HEK293 (cell line): ENCODE measurements at regions not wholly inside any gene's neighbourhood (a gene's known extent, or its start where the extent isn't known, plus 50 kb on each side); places are given as distances from the start of the nearest gene placed in this dataset.

ENCODE experiments used
- CTCF ChIA-PET: fragments of 350-600 bp; formaldehyde crosslinking; extraction: SDS; loops from one replicate; lab custom pipeline; 2021; ENCODE audit warnings: antibody characterized with exemption; lab: Yijun Ruan, JAX
- POLR2A ChIA-PET: fragments of 300-600 bp; formaldehyde crosslinking; extraction: SDS; loops from one replicate; lab custom pipeline; 2020; ENCODE audit warnings: antibody characterized with exemption, inconsistent platforms; lab: Yijun Ruan, JAX
- H3K27ac ChIP-seq: fragments of 200-500 bp; sonication (Bioruptor generic); 2 replicates; pipeline ENCODE4 v1.5.1; 2014; ENCODE audit warnings: low read depth, low read length, control low read depth, inconsistent platforms; ENCODE audit errors: extremely low read depth
- H3K36me3 ChIP-seq, 2 experiments: fragments of 200-500 bp in 1 of 2; sonication (Bioruptor generic) in 1 of 2; 1 replicate in 1 of 2; 2 replicates in 1 of 2; pipeline ENCODE4 v1.5.1; 2014 to 2017; ENCODE audit warnings: inconsistent platforms in 2 of 2, low read length in 2 of 2; ENCODE audit not compliant: control insufficient read depth in 2 of 2, insufficient read depth in 1 of 2
- H3K4me1 ChIP-seq: fragments of 200-500 bp; sonication (Bioruptor generic); 2 replicates; pipeline ENCODE4 v1.5.1; 2014; ENCODE audit warnings: mild to moderate bottlenecking, low read length, inconsistent platforms; ENCODE audit not compliant: control insufficient read depth, insufficient read depth
- H3K4me3 ChIP-seq: 2 replicates; pipeline ENCODE4 v1.5.1; 2011; ENCODE audit warnings: low read depth, mild to moderate bottlenecking, control low read depth, low read length, moderate library complexity
- H3K9me3 ChIP-seq: fragments of 200-500 bp; sonication (Bioruptor generic); 2 replicates; pipeline ENCODE4 v1.5.1; 2014; ENCODE audit warnings: low read depth, low read length, inconsistent platforms; ENCODE audit not compliant: control insufficient read depth, insufficient read depth
- BCL11A ChIP-seq: fragments of 450-650 bp; formaldehyde crosslinking; IDR thresholded peaks from 2 replicates; pipeline ENCODE4 v1.5.1; 2016; ENCODE audit warnings: low read depth, missing biosample characterization, missing genetic modification characterization
- FEZF1 ChIP-seq: fragments of 450-650 bp; formaldehyde crosslinking; IDR thresholded peaks from 2 replicates; pipeline ENCODE4 v1.5.1; 2016; ENCODE audit warnings: missing biosample characterization, missing genetic modification characterization
- GFI1B ChIP-seq: fragments of 450-650 bp; formaldehyde crosslinking; IDR thresholded peaks from 2 replicates; pipeline ENCODE4 v1.5.1; 2016; ENCODE audit warnings: missing biosample characterization, missing genetic modification characterization
- PBX3 ChIP-seq: sonication (generic); formaldehyde crosslinking; IDR thresholded peaks from 2 replicates; pipeline ENCODE4 v1.8.1; 2022; ENCODE audit warnings: mild to moderate bottlenecking, moderate library complexity, missing genetic modification reagents
- PRDM6 ChIP-seq: fragments of 450-650 bp; formaldehyde crosslinking; IDR thresholded peaks from 2 replicates; pipeline ENCODE4 v1.5.1; 2017; ENCODE audit warnings: missing biosample characterization, missing genetic modification characterization
- TRIM28 ChIP-seq: IDR thresholded peaks from 2 replicates; pipeline ENCODE4 v1.6.1; 2011; ENCODE audit warnings: low read length, control low read depth, borderline replicate concordance
- ZNF132 ChIP-seq: fragments of 450-650 bp; formaldehyde crosslinking; IDR thresholded peaks from 2 replicates; pipeline ENCODE4 v1.5.1; 2017; ENCODE audit warnings: missing biosample characterization, missing genetic modification characterization, borderline replicate concordance
- ZNF202 ChIP-seq: fragments of 450-650 bp; formaldehyde crosslinking; IDR thresholded peaks from 2 replicates; pipeline ENCODE4 v1.5.1; 2016; ENCODE audit warnings: missing biosample characterization, missing genetic modification characterization, borderline replicate concordance
- ZNF311 ChIP-seq: fragments of 450-650 bp; formaldehyde crosslinking; IDR thresholded peaks from 2 replicates; pipeline ENCODE4 v1.5.1; 2017; ENCODE audit warnings: missing biosample characterization, missing genetic modification characterization, borderline replicate concordance
- ZNF324 ChIP-seq: fragments of 450-650 bp; formaldehyde crosslinking; IDR thresholded peaks from 2 replicates; pipeline ENCODE4 v1.5.1; 2016; ENCODE audit warnings: missing biosample characterization, missing genetic modification characterization
- ZNF404 ChIP-seq: fragments of 450-650 bp; formaldehyde crosslinking; IDR thresholded peaks from 2 replicates; pipeline ENCODE4 v1.5.1; 2017; ENCODE audit warnings: missing biosample characterization, missing genetic modification characterization
- ZNF416 ChIP-seq: fragments of 450-650 bp; formaldehyde crosslinking; IDR thresholded peaks from 2 replicates; pipeline ENCODE4 v1.5.1; 2016; ENCODE audit warnings: missing biosample characterization, missing genetic modification characterization
- ZNF501 ChIP-seq: fragments of 450-650 bp; formaldehyde crosslinking; IDR thresholded peaks from 2 replicates; pipeline ENCODE4 v1.5.1; 2016; ENCODE audit warnings: missing biosample characterization, missing genetic modification characterization
- ZNF518A ChIP-seq: fragments of 450-650 bp; formaldehyde crosslinking; conservative IDR thresholded peaks from 2 replicates; pipeline ENCODE4 v1.5.1; 2016; ENCODE audit warnings: low read depth, missing biosample characterization, missing genetic modification characterization
- ZNF621 ChIP-seq: fragments of 450-650 bp; formaldehyde crosslinking; IDR thresholded peaks from 2 replicates; pipeline ENCODE4 v1.5.1; 2017; ENCODE audit warnings: missing biosample characterization, missing genetic modification characterization
- ZNF639 ChIP-seq: fragments of 450-650 bp; formaldehyde crosslinking; IDR thresholded peaks from 2 replicates; pipeline ENCODE4 v1.5.1; 2016; ENCODE audit warnings: missing biosample characterization, missing genetic modification characterization
- ZNF654 ChIP-seq: fragments of 450-650 bp; formaldehyde crosslinking; IDR thresholded peaks from 2 replicates; pipeline ENCODE4 v1.5.1; 2016; ENCODE audit warnings: low read depth, missing biosample characterization, missing genetic modification characterization
- ZNF76 ChIP-seq: fragments of 450-650 bp; formaldehyde crosslinking; IDR thresholded peaks from 2 replicates; pipeline ENCODE4; 2016; ENCODE audit warnings: low read depth, missing biosample characterization, missing genetic modification characterization, borderline replicate concordance
- ZSCAN30 ChIP-seq: fragments of 450-650 bp; IDR thresholded peaks from 2 replicates; pipeline ENCODE4 v1.5.1; 2018; ENCODE audit warnings: missing biosample characterization, mild to moderate bottlenecking, missing genetic modification characterization, moderate library complexity
- ZXDB ChIP-seq: fragments of 450-650 bp; formaldehyde crosslinking; IDR thresholded peaks from 2 replicates; pipeline ENCODE4 v1.5.1; 2016; ENCODE audit warnings: missing biosample characterization, missing genetic modification characterization
- TF ChIP-seq, protein P1 (sequence below): fragments of 450-650 bp; formaldehyde crosslinking; IDR thresholded peaks from 2 replicates; pipeline ENCODE4 v1.5.1; 2016; ENCODE audit warnings: missing biosample characterization, missing genetic modification characterization

- no peaks in the 10 kb centered on the region for H3K36me3 ChIP-seq
- CTCF ChIA-PET: interaction anchor here (0.6 to 4.3 kb wide), 17 partner anchors 8 to 349 kb away, joined by 3 to 26 read pairs (median 5); no protein-coding TSS in a partner anchor
- POLR2A ChIA-PET: no interaction called here
- no peaks in the 10 kb centered on the region for H3K4me1 ChIP-seq
- TF ChIP-seq ZNF324 (tag by site-specific recombination) (no peak), PBX3 (no peak), ZNF404 (tag by site-specific recombination) (no peak), GFI1B (tag by site-specific recombination) (no peak), FEZF1 (tag by site-specific recombination) (no peak)
- H3K9me3 ChIP-seq: no peaks in the 10 kb centered on the region
- no peak overlapping the region for H3K27ac ChIP-seq
- no peak overlapping the region for H3K4me3 ChIP-seq
Observed at GRCh38 chr2:71802556-71802955, 345.1 kb downstream of the CYP26B1 start.

- Histone ChIP-seq H3K27ac (no peak overlapping the region), H3K4me3 (no peak overlapping the region), H3K9me3 (no peaks in the 10 kb centered on the region), H3K4me1 (no peaks in the 10 kb centered on the region), H3K36me3 (no peaks in the 10 kb centered on the region)
- ChIA-PET CTCF (interaction anchor here (0.5 to 4.3 kb wide), 21 partner anchors 8 to 745 kb away, joined by 3 to 26 read pairs (median 5); no protein-coding TSS in a partner anchor), POLR2A (no interaction called here)
- no peak for TF ChIP-seq ZNF639 (tag by site-specific recombination)
- TF ChIP-seq, protein P1, sequence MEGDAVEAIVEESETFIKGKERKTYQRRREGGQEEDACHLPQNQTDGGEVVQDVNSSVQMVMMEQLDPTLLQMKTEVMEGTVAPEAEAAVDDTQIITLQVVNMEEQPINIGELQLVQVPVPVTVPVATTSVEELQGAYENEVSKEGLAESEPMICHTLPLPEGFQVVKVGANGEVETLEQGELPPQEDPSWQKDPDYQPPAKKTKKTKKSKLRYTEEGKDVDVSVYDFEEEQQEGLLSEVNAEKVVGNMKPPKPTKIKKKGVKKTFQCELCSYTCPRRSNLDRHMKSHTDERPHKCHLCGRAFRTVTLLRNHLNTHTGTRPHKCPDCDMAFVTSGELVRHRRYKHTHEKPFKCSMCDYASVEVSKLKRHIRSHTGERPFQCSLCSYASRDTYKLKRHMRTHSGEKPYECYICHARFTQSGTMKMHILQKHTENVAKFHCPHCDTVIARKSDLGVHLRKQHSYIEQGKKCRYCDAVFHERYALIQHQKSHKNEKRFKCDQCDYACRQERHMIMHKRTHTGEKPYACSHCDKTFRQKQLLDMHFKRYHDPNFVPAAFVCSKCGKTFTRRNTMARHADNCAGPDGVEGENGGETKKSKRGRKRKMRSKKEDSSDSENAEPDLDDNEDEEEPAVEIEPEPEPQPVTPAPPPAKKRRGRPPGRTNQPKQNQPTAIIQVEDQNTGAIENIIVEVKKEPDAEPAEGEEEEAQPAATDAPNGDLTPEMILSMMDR (tag by site-specific recombination): peak; percentile 37; the same call in 1 of the 2 replicates
- peak; percentile 28; the same call in 1 of the 2 replicates for TF ChIP-seq ZNF654 (tag by site-specific recombination)
Observed at GRCh38 chr2:71801969-71802368, 345.7 kb downstream of the CYP26B1 start.

GRCh38 chr2:71801556-71801955, 346.1 kb downstream of the CYP26B1 start:
- Histone ChIP-seq H3K4me3 (no peak overlapping the region), H3K27ac (no peak overlapping the region), H3K9me3 (no peaks in the 10 kb centered on the region), H3K36me3 (no peaks in the 10 kb centered on the region), H3K4me1 (no peaks in the 10 kb centered on the region)
- POLR2A ChIA-PET: no interaction called here
- CTCF ChIA-PET: interaction anchor here (0.5 to 4.3 kb wide), 24 partner anchors 7 to 762 kb away, joined by 3 to 26 read pairs (median 4); no protein-coding TSS in a partner anchor
- TF ChIP-seq ZNF76 (tag by site-specific recombination) (no peak), ZNF132 (tag by site-specific recombination) (no peak), ZNF311 (tag by site-specific recombination) (no peak), ZNF202 (tag by site-specific recombination) (no peak), ZSCAN30 (no peak), ZNF501 (tag by site-specific recombination) (no peak), PRDM6 (tag by site-specific recombination) (no peak), ZNF621 (tag by site-specific recombination) (no peak), ZNF518A (no peak), BCL11A (tag by site-specific recombination) (no peak), ZXDB (no peak), ZNF416 (tag by site-specific recombination) (no peak), TRIM28 (no peak), ZNF404 (tag by site-specific recombination) (no peak)
